K562 (cell line): ENCODE measurements at regions not wholly inside any gene's neighbourhood (a gene's known extent, or its start where the extent isn't known, plus 50 kb on each side); places are given as distances from the start of the nearest gene placed in this dataset.
"Not testable (repeated sequence)": the region's sequence is repeated elsewhere in the genome, so short reads cannot be mapped to it uniquely, and the experiment has no call there.

Source experiments
- ATAC-seq: fragments of 200-7000 bp; cut with Tn5 transposase; 3 replicates; pipeline ENCODE4 v1.9.1; 2020; ENCODE audit warnings: moderate library complexity
- BruUV-seq: library from RNA; stranded (reverse); fragments of 400-500 nt; replicated peaks from 2 replicates; lab custom pipeline; 2021; lab: Mats Ljungman, UMichigan
- CTCF ChIA-PET: fragments of 300-600 bp; formaldehyde crosslinking; extraction: SDS; loops from one replicate; lab custom pipeline; 2021; ENCODE audit warnings: low intra/inter-chr PET ratio; lab: Yijun Ruan, JAX
- POLR2A ChIA-PET: fragments of 300-600, 350-650 bp; sonication (Branson Sonifier 250); formaldehyde crosslinking; extraction: SDS; loops from one replicate; lab custom pipeline; 2021; ENCODE audit warnings: antibody characterized with exemption, inconsistent platforms; lab: Yijun Ruan, JAX
- DNase-seq, 4 experiments: peaks; one replicate each; pipeline versions ENCODE4 v3.0.0 to v3.0.0-alpha.2; 2011 to 2018; ENCODE audit warnings: low spot score in 3 of 4, mixed read lengths in 3 of 4; ENCODE audit errors: extremely low read depth in 1 of 4
- FAIRE-seq: peaks from 2 replicates; lab custom pipeline; 2011; peaks lifted over from hg19 to GRCh38; lab: Jason Lieb, UNC
- H2AFZ ChIP-seq: 2 replicates; pipeline ENCODE4 v1.6.0; 2011; ENCODE audit warnings: low read depth, low read length, control low read depth, inconsistent platforms
- H3K27ac ChIP-seq: fragments of 200-600 bp; 3 replicates; pipeline ENCODE4 v1.8.0; 2011; ENCODE audit warnings: low read depth, mild to moderate bottlenecking, control low read depth, inconsistent platforms, low read length, moderate library complexity, mixed read lengths; ENCODE audit errors: extremely low read depth
- H3K27me3 ChIP-seq, 2 experiments: fragments of 300-600 bp in 1 of 2; 2 replicates in 1 of 2; 3 replicates in 1 of 2; pipeline versions ENCODE4 v1.6.0 to v1.8.0; 2011; ENCODE audit warnings: inconsistent platforms in 2 of 2, low read length in 2 of 2, mild to moderate bottlenecking in 1 of 2, mixed read lengths in 1 of 2, moderate library complexity in 1 of 2; ENCODE audit not compliant: control insufficient read depth in 2 of 2, insufficient read depth in 2 of 2
- H3K36me3 ChIP-seq: fragments of 300-600 bp; 3 replicates; pipeline ENCODE4 v1.8.0; 2011; ENCODE audit warnings: mild to moderate bottlenecking, low read length, inconsistent platforms; ENCODE audit not compliant: control insufficient read depth, insufficient read depth
- H3K4me1 ChIP-seq, 2 experiments: fragments of 200-600 bp in 1 of 2; replicated peaks in 1 of 2; 2 replicates in 1 of 2; 3 replicates in 1 of 2; pipeline versions ENCODE4 v1.5.1 to v1.8.0; 2011; ENCODE audit warnings: inconsistent platforms in 2 of 2, low read length in 2 of 2, mild to moderate bottlenecking in 1 of 2, mixed read lengths in 1 of 2, moderate library complexity in 1 of 2; ENCODE audit not compliant: control insufficient read depth in 2 of 2, insufficient read depth in 2 of 2
- H3K4me2 ChIP-seq: 2 replicates; pipeline ENCODE4 v1.6.1; 2011; ENCODE audit warnings: low read length, control low read depth, inconsistent platforms, mixed read lengths; ENCODE audit not compliant: insufficient read depth
- H3K4me3 ChIP-seq: fragments of 200-600 bp; sonication (generic), shearing (Covaris generic); 2 replicates; pipeline ENCODE4 v1.5.1; 2016; ENCODE audit warnings: control low read depth, inconsistent platforms
- H3K79me2 ChIP-seq: fragments of 200-600 bp; 3 replicates; pipeline ENCODE4 v1.8.0; 2011; ENCODE audit warnings: low read length, inconsistent platforms; ENCODE audit not compliant: control insufficient read depth, insufficient read depth
- H3K9ac ChIP-seq, 2 experiments: 2 replicates each; pipeline versions ENCODE4 v1.6.0 to v1.6.1; 2011; ENCODE audit warnings: low read depth in 2 of 2, low read length in 2 of 2, control low read depth in 1 of 2, inconsistent platforms in 1 of 2, mild to moderate bottlenecking in 1 of 2, mixed read lengths in 1 of 2; ENCODE audit not compliant: insufficient read depth in 1 of 2
- H3K9me1 ChIP-seq: one replicate; pipeline ENCODE4 v1.6.0; 2011; ENCODE audit warnings: inconsistent platforms, mild to moderate bottlenecking, low read length, moderate library complexity; ENCODE audit not compliant: control insufficient read depth, insufficient read depth
- H3K9me3 ChIP-seq: replicated peaks from 2 replicates; pipeline ENCODE4 v1.5.1; 2011; ENCODE audit warnings: low read depth, low read length, inconsistent platforms; ENCODE audit not compliant: control insufficient read depth, insufficient read depth
- H4K20me1 ChIP-seq: replicated peaks from 2 replicates; pipeline ENCODE4 v1.6.1; 2011; ENCODE audit warnings: low read length, inconsistent platforms, mixed read lengths; ENCODE audit not compliant: control insufficient read depth, insufficient read depth
- CBFA2T3 ChIP-seq: fragments of 450-650 bp; IDR thresholded peaks from 2 replicates; pipeline ENCODE4 v1.6.1; 2017
- CC2D1A ChIP-seq: fragments of 450-650 bp; IDR thresholded peaks from 2 replicates; pipeline ENCODE4 v1.6.1; 2017; ENCODE audit warnings: mild to moderate bottlenecking
- FOXJ3 ChIP-seq: sonication (generic); formaldehyde crosslinking; IDR thresholded peaks from 2 replicates; pipeline ENCODE4 v1.4.0; 2020; ENCODE audit warnings: mild to moderate bottlenecking, missing genetic modification reagents
- MAFK ChIP-seq: IDR thresholded peaks from 2 replicates; pipeline ENCODE4 v1.6.1; 2011; ENCODE audit warnings: low read length, improper control_type of control experiment
- POLR2AphosphoS5 ChIP-seq: IDR thresholded peaks from 2 replicates; pipeline ENCODE4 v1.6.1; 2011; ENCODE audit warnings: mild to moderate bottlenecking, low read depth, low read length, moderate library complexity; ENCODE audit not compliant: control insufficient read depth, insufficient read depth
- POU5F1 ChIP-seq: fragments of 150-350 bp; IDR thresholded peaks from 2 replicates; pipeline ENCODE4 v1.6.1; 2014; ENCODE audit warnings: borderline replicate concordance, low read length, low read depth, mild to moderate bottlenecking; ENCODE audit not compliant: partially characterized antibody
- TCF3 ChIP-seq: sonication (generic); formaldehyde crosslinking; IDR thresholded peaks from 2 replicates; pipeline ENCODE4 v1.4.0; 2020; ENCODE audit warnings: mild to moderate bottlenecking, missing genetic modification reagents
- ZNF121 ChIP-seq: sonication (generic); formaldehyde crosslinking; conservative IDR thresholded peaks from 2 replicates; pipeline ENCODE4 v1.8.0; 2022; ENCODE audit warnings: missing genetic modification reagents
- ZNF24 ChIP-seq: fragments of 450-650 bp; IDR thresholded peaks from 2 replicates; pipeline ENCODE4 v1.6.1; 2016
- ZNF589 ChIP-seq: fragments of 200-800 bp; sonication (Bioruptor generic); IDR thresholded peaks from 2 replicates; pipeline ENCODE4 v1.6.1; 2016; ENCODE audit warnings: low read depth, missing genetic modification characterization, missing compliant biosample characterization
- ZNF707 ChIP-seq: fragments of 250-450 bp; sonication (Bioruptor Pico); conservative IDR thresholded peaks from 2 replicates; pipeline ENCODE4 v1.8.0; 2022; ENCODE audit warnings: inconsistent platforms, mild to moderate bottlenecking, moderate library complexity
- ZNF77 ChIP-seq: fragments of 250-450 bp; sonication (Bioruptor Pico); IDR thresholded peaks from 2 replicates; pipeline ENCODE4 v1.5.0; 2020
- WGBS: fragments of 100-300 bp; shearing (Covaris generic); methylation state at CpG from one replicate; pipeline ENCODE4 v1.1.6; 2016; ENCODE audit warnings: low coverage, mixed read lengths; ENCODE audit not compliant: insufficient coverage; ENCODE audit errors: missing lambda C conversion rate; 5-methylcytosine and 5-hydroxymethylcytosine counted together
- in situ Hi-C: fragments of 300-500 bp; cut with MboI; formaldehyde crosslinking; loops from 4 replicates; pipeline ENCODE4 v1.15.0; 2018; ENCODE audit warnings: inconsistent platforms, mixed read lengths
- intact Hi-C: fragments of 100-400 bp; cut with micrococcal nuclease; formaldehyde crosslinking; loops from 2 replicates; pipeline ENCODE4 v1.14.2; 2022

DNA sequence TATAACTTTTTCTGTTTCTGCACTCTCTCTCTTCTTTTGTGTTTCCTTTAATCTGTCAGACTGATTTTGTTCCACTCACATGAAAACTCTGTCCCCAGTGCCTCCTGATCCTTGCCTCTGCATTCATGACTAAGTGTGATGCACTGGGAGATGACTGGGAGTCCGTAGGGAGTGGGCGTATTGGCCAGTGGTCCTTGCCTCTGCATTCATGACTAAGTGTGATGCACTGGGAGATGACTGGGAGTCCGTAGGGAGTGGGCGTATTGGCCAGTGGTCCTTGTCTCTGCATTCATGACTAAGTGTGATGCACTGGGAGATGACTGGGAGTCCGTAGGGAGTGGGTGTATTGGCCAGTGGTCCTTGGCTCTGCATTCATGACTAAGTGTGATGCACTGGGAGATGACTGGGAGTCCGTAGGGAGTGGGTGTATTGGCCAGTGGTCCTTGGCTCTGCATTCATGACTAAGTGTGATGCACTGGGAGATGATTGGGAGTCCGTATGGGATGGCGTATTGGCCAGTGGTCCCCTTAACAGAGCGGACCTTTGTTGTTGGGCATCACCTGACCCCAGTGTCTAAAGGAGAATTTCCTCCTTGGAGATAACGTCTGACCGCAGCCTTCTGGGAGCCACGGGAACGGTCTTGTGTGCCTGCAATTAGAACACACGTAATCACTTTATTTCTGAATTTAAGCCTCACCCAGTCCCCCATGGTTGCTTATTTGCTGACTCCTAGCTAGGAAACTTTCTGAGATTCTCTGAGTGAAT is 266.0 kb downstream of the TRIML1 start:
- H4K20me1 ChIP-seq, H3K4me3 ChIP-seq, DNase-seq, in situ Hi-C loops, FAIRE-seq, H3K9ac ChIP-seq, ATAC-seq, H3K27ac ChIP-seq, H3K79me2 ChIP-seq, H2AFZ ChIP-seq, BruUV-seq, H3K9me1 ChIP-seq, CTCF ChIA-PET, H3K4me2 ChIP-seq, POLR2A ChIA-PET, H3K4me1 ChIP-seq, H3K9me3 ChIP-seq, H3K36me3 ChIP-seq, intact Hi-C loops, H3K27me3 ChIP-seq: not testable (repeated sequence)
- 1% methylated on average over 10 of the region's 14 CpGs for WGBS

DNA sequence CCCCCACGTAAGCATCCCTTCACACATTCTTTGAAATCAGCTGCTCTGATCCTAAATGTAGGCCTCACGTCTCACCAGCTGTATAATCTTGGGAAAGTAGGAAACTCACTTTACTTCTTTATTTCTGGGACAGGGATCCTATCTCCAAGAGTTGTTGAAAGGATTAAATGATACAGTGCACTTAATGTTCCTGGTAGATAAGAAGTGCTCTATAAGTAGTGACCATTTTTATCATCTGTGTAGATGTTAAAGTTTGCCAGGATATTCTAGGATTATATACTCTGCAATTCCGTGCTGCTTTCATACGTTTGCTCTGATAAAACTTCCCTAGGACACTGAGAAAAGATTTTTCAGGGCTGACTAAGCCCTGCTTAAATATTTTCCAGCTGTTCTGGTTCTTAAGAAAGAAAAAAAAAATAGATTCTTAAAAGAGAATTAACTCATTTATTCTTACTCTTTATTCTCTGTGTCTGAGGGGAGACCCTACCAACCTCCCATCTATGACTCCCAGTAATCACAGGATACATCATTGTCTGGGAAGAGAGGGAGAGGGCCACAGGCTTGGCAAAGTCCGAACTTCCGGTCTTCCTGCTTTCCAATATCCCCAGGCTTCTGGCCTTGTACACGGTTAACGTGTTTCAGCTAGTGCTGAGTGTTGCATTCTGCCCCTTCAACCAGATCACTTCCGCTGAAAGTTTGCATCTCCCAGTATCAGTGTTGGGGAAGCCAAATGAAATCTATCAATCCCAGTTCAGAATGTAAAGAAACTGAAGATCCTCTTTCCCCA is 269.2 kb downstream of the TRIML1 start:
- Histone ChIP-seq H3K9me3 (no peaks in the 10 kb centered on the region), H3K9me1 (no peaks in the 10 kb centered on the region), H3K79me2 (no peaks in the 10 kb centered on the region), H3K36me3 (no peaks in the 10 kb centered on the region), H3K9ac (no peak overlapping the region), H3K27me3 (no peaks in the 10 kb centered on the region), H3K4me1 (no peaks in the 10 kb centered on the region; a peak in 1 of 5 replicates), H3K4me3 (no peak overlapping the region), H3K4me2 (no peak overlapping the region), H3K27ac (no peak overlapping the region), H4K20me1 (no peaks in the 10 kb centered on the region), H2AFZ (no peak overlapping the region)
- intact Hi-C loops, result no loop called here
- POLR2A ChIA-PET, result no interaction called here
- CTCF ChIA-PET, result no interaction called here
- FAIRE-seq (no peak), ATAC-seq (no peak), DNase-seq (no peak)
- in situ Hi-C loops, result no loop called here
- WGBS, result 5% methylated on average over 7 of the region's 9 CpGs
- no TSS peak for BruUV-seq
- TF ChIP-seq TCF3 (no peak), CC2D1A (no peak), CBFA2T3 (no peak), ZNF707 (CRISPR knock-in tag) (no peak), ZNF589 (no peak), ZNF77 (CRISPR knock-in tag) (no peak), POU5F1 (no peak), ZNF121 (CRISPR knock-in tag) (no peak), ZNF24 (no peak), MAFK (no peak), FOXJ3 (CRISPR knock-in tag) (no peak), POLR2AphosphoS5 (no peak)
